AG04450 (cell line): ENCODE measurements at regions not wholly inside any gene's neighbourhood (a gene's known extent, or its start where the extent isn't known, plus 50 kb on each side); places are given as distances from the start of the nearest gene placed in this dataset.

Source experiments
- CTCF ChIA-PET: fragments of 300-600, 350-600 bp; formaldehyde crosslinking; extraction: SDS; loops from one replicate; lab custom pipeline; 2022; ENCODE audit warnings: antibody characterized with exemption, inconsistent platforms; lab: Charles Lee
- POLR2A ChIA-PET: fragments of 350-600 bp; formaldehyde crosslinking; extraction: SDS; loops from one replicate; lab custom pipeline; 2021; ENCODE audit warnings: antibody characterized with exemption, inconsistent platforms; lab: Yijun Ruan, JAX
- DNase-seq: peaks from one replicate; pipeline ENCODE4 v3.0.0-alpha.2; 2011; ENCODE audit warnings: low read depth, low spot score
- H3K27ac ChIP-seq: one replicate; pipeline ENCODE4 v1.5.1; 2012; ENCODE audit warnings: low read depth, low read length, control low read depth
- H3K27me3 ChIP-seq: one replicate; pipeline ENCODE4 v1.6.0; 2012; ENCODE audit warnings: low read length; ENCODE audit not compliant: control insufficient read depth, insufficient read depth
- H3K4me3 ChIP-seq: 2 replicates; pipeline ENCODE4 v1.5.1; 2011; ENCODE audit warnings: mild to moderate bottlenecking, low read depth, low read length, control low read depth
- H3K9me3 ChIP-seq: 2 replicates; pipeline ENCODE4 v1.5.1; 2012; ENCODE audit warnings: low read length; ENCODE audit not compliant: control insufficient read depth, insufficient read depth
- TF ChIP-seq, protein P1 (sequence below): IDR thresholded peaks from 2 replicates; pipeline ENCODE4 v1.5.1; 2011; ENCODE audit warnings: low read depth, low read length, control low read depth, inconsistent platforms

DNA sequence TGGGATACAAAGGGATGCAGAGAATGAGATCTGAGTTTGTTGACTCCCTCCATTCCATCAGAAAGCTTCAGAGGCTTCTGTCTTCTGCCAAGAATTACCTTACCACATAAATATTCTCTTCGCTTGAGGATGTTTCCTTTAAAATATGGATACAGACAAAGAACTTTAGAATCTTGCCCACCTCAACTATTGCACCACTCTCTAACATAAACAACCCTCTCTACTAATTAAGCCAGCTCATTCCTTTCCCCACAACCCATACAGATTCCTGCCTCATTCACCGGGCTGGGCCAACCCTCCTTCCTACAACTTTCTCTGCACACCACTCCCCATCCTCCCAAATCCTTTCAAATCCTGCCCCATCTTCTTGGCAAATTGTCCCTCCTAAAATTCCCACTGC is 315.8 kb downstream of the RAB28 start:
- DNase-seq = no peak
- H3K9me3 ChIP-seq = no peaks in the 10 kb centered on the region; the same call in 1 of the 2 replicates
- no peak overlapping the region for H3K27ac ChIP-seq
- no peak overlapping the region for H3K4me3 ChIP-seq
- POLR2A ChIA-PET = no interaction called here
- CTCF ChIA-PET = no interaction called here
- TF ChIP-seq, protein P1, sequence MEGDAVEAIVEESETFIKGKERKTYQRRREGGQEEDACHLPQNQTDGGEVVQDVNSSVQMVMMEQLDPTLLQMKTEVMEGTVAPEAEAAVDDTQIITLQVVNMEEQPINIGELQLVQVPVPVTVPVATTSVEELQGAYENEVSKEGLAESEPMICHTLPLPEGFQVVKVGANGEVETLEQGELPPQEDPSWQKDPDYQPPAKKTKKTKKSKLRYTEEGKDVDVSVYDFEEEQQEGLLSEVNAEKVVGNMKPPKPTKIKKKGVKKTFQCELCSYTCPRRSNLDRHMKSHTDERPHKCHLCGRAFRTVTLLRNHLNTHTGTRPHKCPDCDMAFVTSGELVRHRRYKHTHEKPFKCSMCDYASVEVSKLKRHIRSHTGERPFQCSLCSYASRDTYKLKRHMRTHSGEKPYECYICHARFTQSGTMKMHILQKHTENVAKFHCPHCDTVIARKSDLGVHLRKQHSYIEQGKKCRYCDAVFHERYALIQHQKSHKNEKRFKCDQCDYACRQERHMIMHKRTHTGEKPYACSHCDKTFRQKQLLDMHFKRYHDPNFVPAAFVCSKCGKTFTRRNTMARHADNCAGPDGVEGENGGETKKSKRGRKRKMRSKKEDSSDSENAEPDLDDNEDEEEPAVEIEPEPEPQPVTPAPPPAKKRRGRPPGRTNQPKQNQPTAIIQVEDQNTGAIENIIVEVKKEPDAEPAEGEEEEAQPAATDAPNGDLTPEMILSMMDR = no peak
- H3K27me3 ChIP-seq = no peaks in the 10 kb centered on the region

DNA sequence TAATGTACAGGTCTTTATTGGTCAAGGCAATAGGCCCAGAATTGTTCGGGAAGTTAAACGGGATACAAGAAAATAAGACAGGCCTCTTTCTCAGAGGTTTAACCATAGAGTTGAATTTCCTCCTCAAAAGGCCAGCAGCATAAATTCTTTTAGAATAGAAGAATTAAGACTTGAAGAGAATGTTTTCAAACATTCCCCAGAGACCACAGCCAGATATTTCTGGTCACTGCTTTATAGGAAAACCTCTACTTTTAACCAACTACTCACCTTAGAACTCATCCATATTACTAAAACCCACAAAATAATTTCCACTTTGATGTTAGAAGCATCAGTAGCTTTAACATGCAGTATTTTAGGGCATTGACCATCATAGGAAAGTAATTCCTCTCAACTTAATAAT is 317.9 kb downstream of the RAB28 start:
- ChIA-PET CTCF (no interaction called here), POLR2A (no interaction called here)

DNA sequence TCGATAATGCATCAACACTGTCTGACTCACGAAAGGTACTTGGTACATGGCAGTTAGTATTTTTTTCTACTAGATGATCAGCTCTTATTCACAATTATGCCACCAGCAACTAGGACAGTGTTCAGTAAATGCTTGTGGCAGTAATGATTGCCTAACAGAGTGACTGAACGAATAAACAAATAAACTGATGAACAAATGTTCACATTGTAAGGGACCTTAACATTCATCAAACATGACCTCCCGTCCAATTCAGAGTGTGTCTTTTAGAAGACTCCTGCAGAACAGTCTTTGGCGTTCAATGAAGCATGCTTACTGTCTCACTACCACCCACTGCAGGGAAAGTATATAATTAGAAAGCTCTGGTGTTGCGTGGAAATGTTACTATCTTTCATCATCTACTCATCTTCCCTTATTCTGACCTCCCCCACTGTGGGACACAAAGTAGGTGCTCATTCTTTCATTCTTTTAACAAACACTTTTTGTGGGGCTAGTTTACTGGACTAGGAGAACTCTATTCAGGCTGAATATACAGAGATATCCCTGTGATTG is 319.3 kb downstream of the RAB28 start:
- Histone ChIP-seq H3K9me3 (no peaks in the 10 kb centered on the region; the same call in 1 of the 2 replicates), H3K27ac (no peak overlapping the region), H3K4me3 (no peak overlapping the region), H3K27me3 (no peaks in the 10 kb centered on the region)
- no peak for DNase-seq
- ChIA-PET POLR2A (no interaction called here), CTCF (no interaction called here)
- TF ChIP-seq, protein P1 = no peak

More for the DNA sequence above, 317.9 kb downstream of the RAB28 start:
- TF ChIP-seq, protein P1 = no peak
- DNase-seq = no peak
- H3K27ac ChIP-seq = no peak overlapping the region
- H3K4me3 ChIP-seq = no peak overlapping the region
- no peaks in the 10 kb centered on the region; the same call in 1 of the 2 replicates for H3K9me3 ChIP-seq
- no peaks in the 10 kb centered on the region for H3K27me3 ChIP-seq

DNA sequence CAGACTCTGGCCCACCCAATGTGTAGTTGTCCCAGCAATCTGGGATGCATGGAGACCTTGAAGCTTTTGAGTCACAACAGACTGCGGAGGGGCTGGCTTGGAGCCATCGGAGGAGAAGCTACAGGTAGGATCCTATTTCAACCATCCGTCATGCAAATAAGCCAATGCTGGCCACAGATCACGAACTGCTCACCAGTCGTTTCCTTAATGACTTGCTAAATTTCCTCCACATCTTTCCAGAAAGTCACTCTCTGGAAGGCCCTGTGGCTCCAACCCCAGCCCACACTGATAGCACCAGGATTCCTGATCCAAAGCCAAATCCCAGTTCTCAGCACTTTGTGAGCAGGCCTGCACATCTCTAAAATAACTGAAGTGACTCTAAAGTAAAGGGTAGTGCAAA is 321.3 kb downstream of the RAB28 start:
- CTCF ChIA-PET = no interaction called here
- Histone ChIP-seq H3K9me3 (no peaks in the 10 kb centered on the region; the same call in none of the 2 replicates), H3K4me3 (no peak overlapping the region), H3K27me3 (no peaks in the 10 kb centered on the region), H3K27ac (no peak overlapping the region)
- TF ChIP-seq, protein P1 = no peak
- POLR2A ChIA-PET = no interaction called here
- no peak for DNase-seq

DNA sequence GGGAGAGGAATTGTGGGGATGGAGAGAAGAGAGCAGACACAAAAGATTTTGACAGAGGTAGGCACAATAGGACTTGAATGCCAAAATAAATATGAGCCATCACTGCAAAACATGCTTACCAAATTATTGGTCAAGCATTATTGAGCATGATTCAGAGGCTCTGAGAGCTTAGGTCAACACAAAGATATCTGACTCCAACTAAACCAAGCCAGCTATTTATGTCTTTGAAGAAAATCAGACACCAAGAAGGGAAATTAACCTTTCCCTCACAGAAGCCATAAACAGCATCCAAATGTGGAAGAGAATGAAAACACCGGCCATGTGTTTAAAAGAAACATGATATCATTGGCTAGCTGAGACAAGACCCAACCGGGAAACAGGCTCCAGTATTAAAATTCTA is 323.2 kb downstream of the RAB28 start:
- Histone ChIP-seq H3K9me3 (peaks cover 3% of the 10 kb centered on the region), H3K4me3 (no peak overlapping the region), H3K27me3 (no peaks in the 10 kb centered on the region), H3K27ac (no peak overlapping the region)
- TF ChIP-seq, protein P1 = no peak
- no peak for DNase-seq
- ChIA-PET POLR2A (no interaction called here), CTCF (no interaction called here)
